Testis (tissue), 2 donors: ENCODE measurements at regions not wholly inside any gene's neighbourhood (a gene's known extent, or its start where the extent isn't known, plus 50 kb on each side); places are given as distances from the start of the nearest gene placed in this dataset.

Experiments
- POLR2A ChIP-seq: fragments of 450-650 bp; IDR thresholded peaks from one replicate; pipeline ENCODE4 v1.6.1; 2017; ENCODE audit warnings: antibody characterized with exemption, mild to moderate bottlenecking, moderate library complexity
- TF ChIP-seq, protein P1 (sequence below), 3 experiments: fragments of 450-650 bp in 2 of 3; fragments of 200-600 bp in 1 of 3; sonication (generic) in 1 of 3; IDR thresholded peaks; one replicate each; pipeline ENCODE4 v1.5.1; 2016 to 2019; ENCODE audit warnings: antibody characterized with exemption in 3 of 3, mild to moderate bottlenecking in 2 of 3, moderate library complexity in 1 of 3

DNA sequence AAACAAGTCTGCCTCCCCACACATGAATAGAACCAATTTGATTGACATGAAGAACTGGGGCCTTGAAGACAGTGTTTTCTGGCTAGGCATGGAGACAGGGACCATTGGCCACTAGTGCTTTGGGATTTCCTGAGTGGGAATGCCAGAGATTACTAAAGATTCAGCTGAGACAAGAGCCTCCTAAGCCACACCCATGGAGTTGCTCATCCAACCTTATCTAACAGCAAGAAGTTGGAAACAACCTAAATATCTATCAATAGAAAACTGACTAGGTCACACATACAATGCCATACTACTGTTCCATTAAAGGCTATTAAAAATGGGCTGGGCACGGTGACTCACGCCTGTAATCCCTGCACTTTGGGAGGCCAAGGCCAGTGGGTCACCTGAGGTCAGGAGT, 184.1 kb downstream of the ZBTB18 start:
- TF ChIP-seq, protein P1, sequence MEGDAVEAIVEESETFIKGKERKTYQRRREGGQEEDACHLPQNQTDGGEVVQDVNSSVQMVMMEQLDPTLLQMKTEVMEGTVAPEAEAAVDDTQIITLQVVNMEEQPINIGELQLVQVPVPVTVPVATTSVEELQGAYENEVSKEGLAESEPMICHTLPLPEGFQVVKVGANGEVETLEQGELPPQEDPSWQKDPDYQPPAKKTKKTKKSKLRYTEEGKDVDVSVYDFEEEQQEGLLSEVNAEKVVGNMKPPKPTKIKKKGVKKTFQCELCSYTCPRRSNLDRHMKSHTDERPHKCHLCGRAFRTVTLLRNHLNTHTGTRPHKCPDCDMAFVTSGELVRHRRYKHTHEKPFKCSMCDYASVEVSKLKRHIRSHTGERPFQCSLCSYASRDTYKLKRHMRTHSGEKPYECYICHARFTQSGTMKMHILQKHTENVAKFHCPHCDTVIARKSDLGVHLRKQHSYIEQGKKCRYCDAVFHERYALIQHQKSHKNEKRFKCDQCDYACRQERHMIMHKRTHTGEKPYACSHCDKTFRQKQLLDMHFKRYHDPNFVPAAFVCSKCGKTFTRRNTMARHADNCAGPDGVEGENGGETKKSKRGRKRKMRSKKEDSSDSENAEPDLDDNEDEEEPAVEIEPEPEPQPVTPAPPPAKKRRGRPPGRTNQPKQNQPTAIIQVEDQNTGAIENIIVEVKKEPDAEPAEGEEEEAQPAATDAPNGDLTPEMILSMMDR (IDR thresholded peaks at IDR 0.05): no peak
- no peak for TF ChIP-seq POLR2A
